ENCODE measurements at regions not wholly inside any gene's neighbourhood (a gene's known extent, or its start where the extent isn't known, plus 50 kb on each side); places are given as distances from the start of the nearest gene placed in this dataset.

DNA sequence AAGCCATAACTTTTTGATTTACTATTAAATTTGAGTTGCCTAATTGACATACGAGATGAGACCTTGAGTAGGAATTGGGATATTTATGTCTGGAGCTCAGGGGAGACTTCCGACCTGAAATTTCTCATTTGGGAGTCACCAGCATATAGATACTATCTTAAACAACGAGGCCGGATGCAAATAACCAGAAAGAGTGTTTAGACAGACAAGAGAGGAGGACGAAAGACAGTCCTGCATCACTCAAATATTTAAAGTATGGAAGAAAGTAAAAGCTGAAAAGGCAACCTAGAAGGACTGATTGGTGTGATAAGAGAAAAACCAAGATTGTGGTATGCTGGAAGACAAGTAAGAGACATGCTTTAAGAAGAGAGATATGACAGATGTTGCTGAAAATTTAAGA is 675.0 kb upstream of the NUDT12 start:
- no peak for TF ChIP-seq TAF1 (IDR thresholded peaks at IDR 0.05; ENCODE audit: low read depth)
- TF ChIP-seq, protein P1, sequence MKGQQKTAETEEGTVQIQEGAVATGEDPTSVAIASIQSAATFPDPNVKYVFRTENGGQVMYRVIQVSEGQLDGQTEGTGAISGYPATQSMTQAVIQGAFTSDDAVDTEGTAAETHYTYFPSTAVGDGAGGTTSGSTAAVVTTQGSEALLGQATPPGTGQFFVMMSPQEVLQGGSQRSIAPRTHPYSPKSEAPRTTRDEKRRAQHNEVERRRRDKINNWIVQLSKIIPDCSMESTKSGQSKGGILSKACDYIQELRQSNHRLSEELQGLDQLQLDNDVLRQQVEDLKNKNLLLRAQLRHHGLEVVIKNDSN (IDR thresholded peaks at IDR 0.05): no peak
